HG02943 (cell line): ENCODE measurements at regions not wholly inside any gene's neighbourhood (a gene's known extent, or its start where the extent isn't known, plus 50 kb on each side); places are given as distances from the start of the nearest gene placed in this dataset.

Source experiments
- ATAC-seq: cut with Tn5 transposase; IDR thresholded peaks from one replicate; pipeline ENCODE4 v1.9.1; 2021; ENCODE audit warnings: mild to moderate bottlenecking, low read depth, moderate library complexity; ENCODE audit not compliant: unreplicated experiment

DNA sequence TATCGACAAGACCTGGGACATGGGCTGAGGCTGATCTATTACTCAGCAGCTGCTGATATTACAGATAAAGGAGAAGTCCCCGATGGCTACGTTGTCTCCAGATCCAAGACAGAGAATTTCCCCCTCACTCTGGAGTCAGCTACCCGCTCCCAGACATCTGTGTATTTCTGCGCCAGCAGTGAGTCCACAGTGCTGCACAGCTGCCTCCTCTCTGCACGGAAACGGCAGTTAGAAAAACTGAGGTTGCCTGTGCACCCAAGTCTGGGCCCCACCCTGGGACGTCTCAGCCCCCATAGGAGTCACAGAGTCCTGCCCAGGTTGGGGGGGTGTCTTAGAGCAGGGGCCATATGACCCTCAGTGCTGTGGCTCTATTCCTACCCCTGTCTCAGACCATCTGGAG is 167.4 kb upstream of the PRSS58 start:
- ATAC-seq, result no peak

DNA sequence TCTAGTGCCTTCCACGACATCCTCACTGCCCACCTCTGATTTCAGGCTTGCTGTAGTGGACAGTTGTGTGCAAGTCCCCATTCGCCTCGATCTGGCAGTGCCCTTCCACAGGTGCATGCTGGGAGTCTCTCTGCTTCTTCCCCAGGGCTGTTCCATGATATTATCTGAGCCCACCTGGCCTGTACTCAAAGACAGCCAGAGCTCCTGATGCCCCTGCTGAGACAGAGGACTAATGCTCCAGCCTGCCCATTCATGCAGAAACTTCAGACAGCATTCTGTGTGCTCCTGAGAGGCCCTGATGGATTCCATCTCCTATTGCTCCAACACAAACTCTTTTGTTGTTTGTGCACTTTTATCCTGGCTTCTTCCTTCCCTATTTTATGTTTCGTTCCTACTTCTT is 164.8 kb upstream of the PRSS58 start:
- no peak for ATAC-seq

DNA sequence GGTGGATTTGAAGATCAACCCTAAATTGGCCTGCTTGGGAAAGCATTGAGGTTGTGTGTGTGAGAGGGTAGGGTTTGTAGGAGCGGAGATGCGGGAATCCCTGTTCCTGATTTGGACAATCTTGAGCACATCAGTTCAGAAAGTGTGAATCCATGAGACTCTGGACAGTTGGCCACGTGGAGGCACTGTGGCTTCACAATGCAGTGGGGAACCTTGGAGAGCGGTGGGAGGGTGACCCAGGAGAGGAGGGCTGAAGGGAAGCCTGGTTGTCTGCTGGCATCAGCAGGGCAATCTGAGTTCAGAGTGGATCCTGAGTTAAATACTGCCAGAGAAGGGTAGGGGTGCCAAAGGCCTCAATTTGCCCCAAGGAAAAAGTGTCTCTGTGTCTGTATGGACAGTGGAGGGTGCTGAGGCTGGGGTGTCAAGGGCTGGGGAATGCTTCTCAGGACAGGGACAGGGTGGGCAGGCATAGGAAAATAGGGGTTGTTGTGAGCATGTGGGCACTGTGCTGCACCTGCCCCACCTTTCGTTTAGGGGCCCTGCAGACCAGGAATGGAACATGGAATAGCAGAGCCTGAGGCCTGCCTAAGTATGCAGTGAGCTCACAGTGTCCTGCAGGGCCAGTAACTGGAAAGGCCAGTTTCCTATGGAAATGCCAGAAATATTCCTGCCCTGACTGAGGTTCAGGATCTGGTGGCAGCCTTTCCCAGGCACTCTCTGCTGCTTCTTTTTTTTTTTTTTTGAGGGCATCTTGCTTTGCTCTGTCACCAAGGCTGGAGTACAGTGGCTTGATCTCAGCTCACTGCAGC is 162.9 kb upstream of the PRSS58 start:
- ATAC-seq, result no peak

DNA sequence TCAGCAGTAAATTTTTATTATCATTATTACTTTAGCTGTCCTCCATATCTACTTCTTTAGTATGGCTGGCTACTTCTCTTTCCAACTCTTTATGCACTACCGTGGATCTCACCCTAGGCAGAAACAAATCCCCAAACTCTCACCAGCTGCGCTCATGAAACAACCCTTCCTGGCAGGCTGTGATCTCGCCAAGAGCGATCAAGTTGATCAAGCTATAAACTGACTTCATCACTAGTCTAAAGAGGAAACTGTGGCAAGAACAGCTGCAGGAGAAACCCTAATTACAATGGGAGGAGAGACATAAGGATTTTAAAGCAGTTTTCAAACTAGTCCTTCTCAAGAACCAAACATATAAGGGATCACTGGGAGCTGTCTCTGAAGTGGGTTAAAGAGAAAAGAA is 160.5 kb upstream of the PRSS58 start:
- ATAC-seq, result no peak

DNA sequence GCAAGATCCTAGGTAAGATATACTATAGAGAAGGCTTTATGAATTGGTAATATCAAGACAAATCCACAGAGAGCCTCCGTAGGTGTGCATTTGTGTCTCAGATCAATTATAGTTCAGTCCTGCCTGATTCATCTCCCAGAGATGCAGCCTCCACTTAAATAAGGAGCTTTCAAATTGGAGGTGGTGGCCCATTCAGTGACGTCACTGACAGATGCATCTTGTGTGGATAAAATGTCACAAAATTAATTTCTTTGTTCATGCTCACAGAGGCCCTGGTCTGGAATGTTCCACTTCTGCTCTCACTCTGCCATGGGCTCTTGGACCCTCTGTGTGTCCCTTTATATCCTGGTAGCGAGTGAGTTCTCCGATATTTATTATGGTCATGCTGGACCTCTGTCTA is 157.1 kb upstream of the PRSS58 start:
- no peak for ATAC-seq

DNA sequence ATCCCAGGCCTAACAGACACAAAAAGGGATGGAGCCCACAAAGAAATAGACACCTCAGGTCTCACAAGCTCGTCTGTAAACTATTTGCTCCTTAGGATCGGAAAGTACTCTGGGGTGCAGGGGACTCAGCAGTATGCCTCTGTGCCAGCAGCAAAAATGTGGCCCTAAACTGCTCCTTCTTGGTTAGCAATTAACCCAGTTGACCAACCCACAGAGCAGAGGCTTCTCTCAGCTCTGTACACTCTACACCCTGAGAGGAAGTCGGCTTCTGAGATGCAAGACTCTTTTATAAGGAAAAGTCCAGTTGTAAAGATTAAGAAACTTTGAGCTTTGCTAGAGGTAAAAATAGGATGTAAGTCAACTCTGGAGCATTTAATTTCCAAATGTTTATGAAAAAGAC is 156.3 kb upstream of the PRSS58 start:
- ATAC-seq, result peak; percentile 83

DNA sequence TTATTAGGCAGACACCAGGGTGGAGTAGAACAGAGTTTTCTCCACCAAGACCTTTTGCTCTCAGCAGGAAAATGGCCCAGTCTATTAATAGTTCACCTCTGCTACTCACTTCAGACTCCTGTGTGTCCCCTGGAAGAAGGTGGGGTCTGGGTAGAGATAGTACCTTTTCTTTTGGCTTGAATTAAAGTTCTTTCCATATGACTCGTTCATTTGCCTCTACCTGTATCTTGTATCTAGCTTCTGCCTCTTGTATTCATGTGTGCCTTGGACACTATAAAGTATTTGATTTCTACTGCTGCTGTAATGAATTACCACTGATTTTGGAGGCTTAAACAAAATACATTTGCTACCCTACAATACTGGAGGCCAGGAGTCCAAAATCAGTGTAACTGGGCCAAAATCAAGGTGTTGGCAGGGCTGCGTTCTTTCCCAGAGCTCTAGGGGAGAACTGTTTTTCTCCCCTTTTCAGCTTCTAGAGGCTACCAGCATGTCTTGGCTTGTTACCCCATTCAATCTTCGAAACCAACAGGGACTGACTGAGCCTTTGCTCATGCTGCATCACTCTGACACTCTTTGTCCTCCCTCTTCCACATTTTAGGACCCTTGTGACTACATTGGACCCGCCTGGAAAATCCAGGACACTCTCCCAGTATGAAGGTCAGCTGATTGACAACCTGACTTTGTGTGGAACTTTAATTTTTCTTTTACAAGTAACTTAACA is 155.6 kb upstream of the PRSS58 start:
- ATAC-seq, result no peak

DNA sequence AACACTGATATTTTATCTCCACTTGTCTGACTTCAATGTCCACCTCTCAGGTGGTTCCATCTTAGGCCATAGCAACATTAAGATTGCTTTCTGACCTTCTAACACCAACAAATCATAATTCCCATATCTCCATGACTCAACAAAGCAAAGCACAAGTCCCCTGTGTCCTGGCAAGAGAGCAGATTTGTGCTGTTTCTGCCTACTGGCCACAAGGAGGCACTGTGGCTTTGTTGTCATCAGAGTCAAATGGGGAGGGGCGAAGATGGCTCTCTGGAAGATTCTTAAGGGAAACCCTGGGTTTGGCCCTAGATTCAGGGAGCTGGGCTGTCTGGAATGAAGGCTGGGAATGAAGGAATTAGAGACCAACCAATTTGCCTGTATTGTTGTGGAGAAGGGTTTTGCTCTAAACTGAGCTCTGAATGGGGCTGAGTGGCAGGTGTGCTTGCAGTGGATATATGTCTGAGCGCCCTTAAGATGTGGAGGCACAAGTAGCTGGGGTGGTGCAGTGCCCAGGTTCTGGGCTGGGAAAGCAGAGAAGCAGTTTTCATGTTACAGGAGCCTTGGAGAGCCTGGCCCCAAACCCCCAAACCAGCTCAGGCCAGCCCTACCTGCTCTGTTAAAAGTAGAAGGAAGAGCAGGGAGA is 154.8 kb upstream of the PRSS58 start:
- ATAC-seq, result peak; percentile 68

DNA sequence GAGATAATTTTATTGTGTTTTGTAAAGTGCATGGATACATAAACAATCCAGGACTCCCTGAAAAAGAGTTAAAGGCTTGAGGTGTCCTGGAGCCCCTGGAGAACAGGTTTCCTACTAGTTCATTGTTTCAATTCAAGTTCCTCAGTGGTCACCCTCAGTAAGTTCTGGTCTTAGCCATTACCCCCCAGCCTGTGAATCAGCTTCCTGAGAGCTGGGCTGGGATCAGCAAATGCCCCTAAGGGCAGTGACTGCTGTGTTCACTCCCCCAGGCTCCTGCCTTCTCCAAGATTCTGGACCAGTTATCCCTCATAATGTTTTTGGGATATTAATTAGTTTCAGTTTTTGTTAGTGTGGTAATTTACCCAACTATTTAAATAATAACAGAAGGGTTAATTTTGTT is 151.6 kb upstream of the PRSS58 start:
- no peak for ATAC-seq

DNA sequence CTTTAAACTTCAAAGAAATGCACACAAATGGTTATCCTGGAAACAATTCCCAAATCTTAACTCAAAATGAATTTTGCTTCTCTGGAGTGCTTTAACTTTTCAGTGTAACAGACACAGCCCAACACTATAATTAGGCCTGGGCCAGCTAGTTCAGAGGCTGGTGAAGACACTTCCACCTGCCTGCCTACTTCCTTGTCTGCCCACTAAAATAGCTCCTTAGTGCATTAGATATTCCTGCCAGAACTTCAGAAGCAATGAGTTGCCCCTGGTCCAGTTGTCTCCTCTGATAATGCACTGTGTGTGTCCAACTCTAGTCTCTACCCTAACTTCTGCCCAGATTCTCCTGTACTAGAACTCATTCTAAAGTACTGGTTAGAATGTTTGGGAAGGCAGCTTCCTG is 150.9 kb upstream of the PRSS58 start:
- no peak for ATAC-seq

DNA sequence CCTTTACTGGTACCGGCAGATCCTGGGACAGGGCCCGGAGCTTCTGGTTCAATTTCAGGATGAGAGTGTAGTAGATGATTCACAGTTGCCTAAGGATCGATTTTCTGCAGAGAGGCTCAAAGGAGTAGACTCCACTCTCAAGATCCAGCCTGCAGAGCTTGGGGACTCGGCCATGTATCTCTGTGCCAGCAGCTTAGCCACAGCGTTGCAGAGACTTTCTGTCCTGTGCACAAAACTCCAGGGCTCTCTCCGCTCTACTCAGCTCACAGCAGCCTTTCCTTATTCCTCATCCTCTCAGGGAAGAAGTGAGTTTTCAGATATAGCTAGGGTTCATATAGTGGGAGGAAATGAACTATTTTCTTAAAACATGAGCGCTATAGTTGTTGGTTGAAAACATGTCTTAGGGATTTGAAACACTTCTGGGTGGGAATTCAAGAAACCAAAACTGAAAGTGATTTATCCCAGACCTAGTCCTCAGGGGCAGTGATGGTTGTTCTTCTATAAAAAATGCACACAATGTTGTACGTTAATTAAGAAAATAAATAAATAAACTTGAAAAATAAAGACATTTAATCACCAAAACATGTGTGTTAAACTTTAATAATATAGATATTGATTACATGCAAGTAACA is 150.2 kb upstream of the PRSS58 start:
- ATAC-seq, result no peak

DNA sequence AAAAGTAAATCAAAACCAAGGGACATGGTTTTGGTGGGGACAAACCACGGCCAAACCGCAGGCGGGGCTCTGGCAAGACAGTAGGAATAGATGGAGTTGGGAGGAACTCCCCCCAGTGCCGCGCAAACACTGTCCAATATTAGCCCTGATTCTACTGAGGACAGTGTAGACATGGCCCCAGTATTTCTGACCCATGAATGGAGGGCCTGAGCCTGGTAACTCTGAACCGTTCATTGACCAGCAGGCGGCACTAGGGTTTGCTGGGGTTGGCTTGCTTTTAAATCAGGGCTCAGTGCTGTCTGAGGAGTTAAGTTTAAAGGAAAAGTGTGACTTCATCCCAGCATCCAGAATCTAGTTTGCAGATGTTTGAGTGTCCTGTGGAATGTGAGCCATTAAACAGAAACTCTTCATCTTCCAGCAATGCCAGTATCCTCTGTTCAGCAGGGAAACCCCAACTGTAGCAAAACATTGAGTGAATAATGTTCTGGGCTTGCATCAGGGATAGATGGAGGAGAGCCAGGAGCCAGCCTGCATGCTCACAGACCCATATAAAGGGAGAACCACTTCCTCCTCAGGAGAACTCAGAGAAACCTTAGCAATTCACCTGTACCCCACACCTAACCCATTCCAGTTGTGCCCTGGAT is 147.4 kb upstream of the PRSS58 start:
- no peak for ATAC-seq

DNA sequence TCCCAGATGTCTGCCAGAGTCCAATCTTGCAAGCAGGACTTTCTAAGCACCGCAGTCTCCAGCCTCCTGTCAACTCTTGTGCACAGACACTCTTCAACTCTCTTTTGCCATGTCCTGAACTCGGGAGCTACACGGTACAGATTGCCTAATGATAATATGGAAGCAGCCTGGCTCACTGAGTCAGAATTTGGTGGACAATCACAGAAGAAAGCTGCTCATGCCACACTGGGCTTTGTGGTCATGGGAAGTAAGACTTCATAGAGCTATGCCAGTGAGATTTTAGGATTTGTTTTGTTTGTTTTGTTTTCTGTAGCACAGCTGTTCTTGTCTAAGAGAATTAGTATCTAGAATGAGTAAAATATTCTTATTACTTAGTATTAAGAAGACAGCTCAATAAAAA is 144.1 kb upstream of the PRSS58 start:
- no peak for ATAC-seq

DNA sequence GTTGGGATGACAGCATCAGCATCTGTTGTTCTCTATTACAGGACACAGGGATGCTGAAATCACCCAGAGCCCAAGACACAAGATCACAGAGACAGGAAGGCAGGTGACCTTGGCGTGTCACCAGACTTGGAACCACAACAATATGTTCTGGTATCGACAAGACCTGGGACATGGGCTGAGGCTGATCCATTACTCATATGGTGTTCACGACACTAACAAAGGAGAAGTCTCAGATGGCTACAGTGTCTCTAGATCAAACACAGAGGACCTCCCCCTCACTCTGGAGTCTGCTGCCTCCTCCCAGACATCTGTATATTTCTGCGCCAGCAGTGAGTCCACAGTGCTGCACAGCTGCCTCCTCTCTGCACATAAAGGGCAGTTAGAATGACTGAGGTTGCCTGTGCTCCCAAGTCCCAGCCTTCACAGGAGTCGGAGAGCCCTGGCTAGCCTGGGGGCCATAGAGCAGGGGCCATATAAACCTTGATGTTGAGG is 142.2 kb upstream of the PRSS58 start:
- ATAC-seq, result no peak

DNA sequence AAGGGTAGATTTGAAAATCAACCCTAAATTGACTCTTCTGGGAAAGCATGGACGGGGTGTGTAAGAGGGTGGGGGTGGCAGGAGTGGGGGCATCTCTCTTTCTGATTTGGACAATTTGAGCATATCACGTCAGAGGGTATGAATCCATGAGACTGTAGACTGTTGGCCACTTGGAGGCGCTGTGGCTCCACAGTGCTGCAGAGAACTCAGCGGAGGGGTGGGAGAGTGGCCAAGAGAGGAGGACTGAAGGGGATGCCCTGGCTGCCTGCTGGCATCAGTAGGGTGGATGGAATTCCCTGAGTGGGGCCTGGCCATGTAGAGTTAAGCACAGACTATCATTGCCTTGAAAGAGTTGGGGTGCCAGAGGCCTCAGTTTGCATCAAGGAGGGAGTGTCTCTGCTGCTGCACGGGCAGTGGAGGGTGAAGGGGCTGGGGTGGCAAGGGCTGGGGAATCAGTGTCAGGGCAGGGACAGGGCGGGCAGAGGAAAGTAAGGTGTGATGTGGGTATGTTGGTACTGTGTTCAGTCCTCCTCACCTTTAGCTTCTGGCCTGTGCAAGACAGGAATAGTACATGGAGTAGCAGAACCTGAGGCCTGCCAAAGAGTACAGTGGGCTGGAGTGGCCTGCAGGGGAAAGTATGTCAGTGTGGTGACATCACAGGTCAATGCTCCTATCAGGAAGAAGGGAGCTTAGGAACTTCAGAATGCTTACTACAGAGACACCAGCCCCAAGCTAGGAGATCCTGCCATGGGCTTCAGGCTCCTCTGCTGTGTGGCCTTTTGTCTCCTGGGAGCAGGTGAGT is 133.5 kb upstream of the PRSS58 start:
- ATAC-seq, result no peak

DNA sequence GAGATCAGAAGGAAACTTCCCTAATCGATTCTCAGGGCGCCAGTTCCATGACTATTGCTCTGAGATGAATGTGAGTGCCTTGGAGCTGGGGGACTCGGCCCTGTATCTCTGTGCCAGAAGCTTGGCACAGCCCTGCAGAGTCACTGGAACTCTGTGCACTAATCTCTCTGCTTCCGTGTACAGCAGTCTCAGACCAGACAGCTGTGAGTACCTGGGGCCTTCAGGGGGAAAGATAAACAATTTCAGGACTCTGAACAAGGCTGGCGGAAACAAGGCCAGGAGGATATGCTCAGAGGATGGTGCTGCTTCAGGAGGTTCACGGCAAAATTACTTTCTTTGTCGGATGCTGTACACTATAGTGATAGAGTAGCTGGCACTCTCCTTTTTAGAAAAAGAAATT is 131.7 kb upstream of the PRSS58 start:
- no peak for ATAC-seq

DNA sequence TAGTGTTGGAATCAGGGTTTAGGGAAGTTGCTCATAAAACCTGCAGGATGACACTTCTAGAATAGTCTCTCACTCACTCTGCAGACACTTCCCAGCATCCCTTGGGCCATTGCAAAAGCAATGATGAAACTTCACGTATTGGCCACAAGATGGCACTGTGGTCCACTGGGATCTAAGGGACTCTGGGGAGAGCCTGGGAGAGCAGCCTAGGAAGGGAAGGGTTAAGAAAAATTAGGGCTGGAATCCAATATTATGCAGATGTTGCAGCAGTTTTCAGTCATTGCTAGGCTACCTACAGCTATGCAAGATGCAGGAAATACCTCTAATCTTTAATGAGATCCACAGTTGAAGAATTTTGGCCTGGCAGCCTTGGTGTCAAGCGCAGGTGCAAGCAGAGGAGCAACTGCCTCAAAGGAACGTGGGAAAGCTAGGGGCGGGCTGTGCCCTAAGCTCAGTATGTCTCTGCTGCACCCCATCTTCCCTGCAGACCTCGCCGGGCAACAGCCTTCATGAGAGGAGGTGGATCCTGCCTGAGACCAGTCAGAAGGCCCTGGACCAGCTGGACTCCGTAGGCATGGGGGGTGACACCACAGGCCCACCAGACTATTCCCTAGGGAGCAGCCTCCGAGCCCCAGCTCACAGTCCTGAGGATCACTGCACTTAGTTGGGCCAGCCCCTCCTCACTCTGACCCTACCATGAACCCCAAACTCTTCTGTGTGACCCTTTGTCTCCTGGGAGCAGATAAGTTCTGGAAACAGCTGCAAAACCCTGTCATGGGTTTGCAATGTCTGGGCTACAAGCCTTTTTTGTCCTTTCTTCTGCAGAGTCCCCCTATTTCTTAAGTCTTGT is 127.9 kb upstream of the PRSS58 start:
- ATAC-seq, result peak; percentile 66

DNA sequence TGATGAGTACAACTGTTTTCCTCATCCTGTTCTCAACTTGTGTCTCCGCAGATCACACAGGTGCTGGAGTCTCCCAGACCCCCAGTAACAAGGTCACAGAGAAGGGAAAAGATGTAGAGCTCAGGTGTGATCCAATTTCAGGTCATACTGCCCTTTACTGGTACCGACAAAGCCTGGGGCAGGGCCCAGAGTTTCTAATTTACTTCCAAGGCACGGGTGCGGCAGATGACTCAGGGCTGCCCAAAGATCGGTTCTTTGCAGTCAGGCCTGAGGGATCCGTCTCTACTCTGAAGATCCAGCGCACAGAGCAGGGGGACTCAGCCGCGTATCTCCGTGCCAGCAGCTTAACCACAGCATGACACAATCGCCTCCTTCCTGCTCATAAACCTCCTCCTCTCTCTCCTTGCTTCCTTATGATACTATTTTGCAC is 126.7 kb upstream of the PRSS58 start:
- ATAC-seq, result peak; percentile 49
